Activated T-cell treated with anti-CD3 and anti-CD28 coated beads for 24 hours (primary cell): ENCODE measurements at regions not wholly inside any gene's neighbourhood (a gene's known extent, or its start where the extent isn't known, plus 50 kb on each side); places are given as distances from the start of the nearest gene placed in this dataset.
"Not testable (repeated sequence)": the region's sequence is repeated elsewhere in the genome, so short reads cannot be mapped to it uniquely, and the experiment has no call there.

Source experiments
- DNase-seq: peaks from one replicate; pipeline ENCODE4 v3.0.0-alpha.2; 2020; ENCODE audit warnings: low read depth

- no peak for DNase-seq
Observed at GRCh38 chr1:5686925-5687706, 305.1 kb downstream of the NPHP4 start.

GRCh38 chr1:5686195-5686594, 306.0 kb downstream of the NPHP4 start:
- no peak for DNase-seq

DNA sequence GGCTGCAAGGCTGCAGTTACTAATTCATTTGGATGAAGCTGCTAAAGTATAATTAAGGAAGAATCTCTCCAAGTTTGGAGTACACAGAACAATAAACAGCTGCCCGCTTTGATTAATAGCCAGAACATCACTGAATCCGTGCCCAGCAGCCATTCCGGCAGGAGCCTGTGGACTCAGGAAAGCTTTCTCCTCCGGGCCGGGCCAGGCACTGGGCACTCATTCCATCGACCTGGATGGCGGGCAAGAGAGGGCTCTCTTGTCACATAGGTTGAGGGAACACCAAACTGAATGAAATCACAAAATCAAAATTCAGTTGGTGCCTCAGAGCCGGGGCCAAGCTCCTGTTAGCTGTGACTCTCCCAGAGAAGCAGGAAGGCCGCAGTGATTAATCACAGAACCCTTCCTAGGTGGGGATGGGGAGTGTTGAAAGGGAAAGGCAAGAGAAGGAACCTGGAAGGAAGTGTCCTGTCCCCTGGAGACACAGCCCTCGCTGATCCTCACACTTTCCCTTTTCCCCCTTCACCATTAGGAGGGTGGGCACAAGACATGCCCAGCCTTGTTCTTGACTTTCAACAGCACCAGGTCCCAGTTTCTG, 306.7 kb downstream of the NPHP4 start:
- DNase-seq: no peak

DNA sequence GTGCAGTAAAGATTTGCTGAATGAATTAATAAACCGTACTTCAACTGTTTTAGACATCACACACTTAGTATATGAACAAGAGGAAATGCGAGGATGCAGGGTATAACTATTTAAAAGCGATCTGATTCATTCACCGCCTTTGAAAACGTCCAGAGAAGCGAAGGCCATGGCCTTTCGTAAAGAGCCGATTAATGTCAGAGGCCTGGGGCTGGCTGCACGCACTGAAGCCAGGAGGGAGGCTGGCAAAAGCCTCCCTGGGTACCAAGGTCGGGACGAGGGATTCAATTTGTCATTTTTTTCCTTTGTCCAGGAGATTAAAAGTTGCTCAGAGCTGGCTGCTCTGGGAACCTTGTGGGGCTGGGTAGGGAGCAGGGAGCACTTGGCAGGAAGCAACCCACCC, 307.4 kb downstream of the NPHP4 start:
- DNase-seq: no peak

- DNase-seq: no peak
Observed at GRCh38 chr1:5683446-5683845, 308.8 kb downstream of the NPHP4 start.

DNA sequence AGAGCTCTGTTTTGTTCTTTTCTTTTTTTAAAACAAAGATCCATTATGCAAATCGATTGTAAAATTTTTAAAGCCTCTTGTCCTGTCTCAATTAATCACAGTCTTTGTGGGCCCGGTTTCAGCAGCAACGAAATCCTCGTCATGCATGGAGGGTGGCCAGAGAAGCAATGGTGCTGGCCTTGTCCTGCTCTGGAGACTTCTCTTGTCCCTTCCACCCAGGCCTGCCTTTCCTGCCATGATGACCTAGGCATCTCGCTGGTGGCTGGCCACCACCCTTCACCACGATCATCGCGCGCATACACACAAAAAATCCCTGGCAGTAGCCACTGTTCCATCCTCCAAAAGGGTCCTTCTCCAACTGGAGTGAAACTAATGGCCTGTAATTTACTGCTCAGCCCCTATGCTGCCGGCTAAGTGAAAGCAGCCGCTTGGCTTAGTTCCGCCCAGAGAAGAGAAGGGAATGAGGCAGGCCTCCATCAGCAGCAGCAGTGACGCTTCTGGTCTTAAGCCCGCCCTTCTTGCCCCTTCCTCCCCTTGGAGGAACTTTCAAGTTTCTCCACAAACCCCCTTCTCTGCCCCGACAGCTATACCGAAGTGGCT, 309.5 kb downstream of the NPHP4 start:
- no peak for DNase-seq

DNA sequence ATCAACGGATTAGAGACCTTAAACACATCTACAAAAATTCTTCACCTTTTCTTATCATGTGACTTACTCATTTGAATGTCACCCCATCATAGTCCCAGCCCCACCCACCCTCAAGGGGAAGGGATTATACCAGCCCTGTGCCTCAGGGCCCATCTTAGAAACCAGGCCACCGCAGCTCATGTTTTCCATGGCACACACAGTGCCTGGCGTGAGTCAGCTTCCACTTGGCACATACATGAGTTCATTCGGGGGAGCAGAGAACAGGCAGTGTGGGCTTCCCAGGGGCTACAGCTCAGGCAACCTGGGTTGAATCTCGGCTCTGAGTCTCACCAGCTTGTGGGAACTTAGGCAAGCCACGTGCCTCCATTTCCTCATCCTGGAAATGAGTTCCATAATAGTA, 310.6 kb downstream of the NPHP4 start:
- no peak for DNase-seq

DNA sequence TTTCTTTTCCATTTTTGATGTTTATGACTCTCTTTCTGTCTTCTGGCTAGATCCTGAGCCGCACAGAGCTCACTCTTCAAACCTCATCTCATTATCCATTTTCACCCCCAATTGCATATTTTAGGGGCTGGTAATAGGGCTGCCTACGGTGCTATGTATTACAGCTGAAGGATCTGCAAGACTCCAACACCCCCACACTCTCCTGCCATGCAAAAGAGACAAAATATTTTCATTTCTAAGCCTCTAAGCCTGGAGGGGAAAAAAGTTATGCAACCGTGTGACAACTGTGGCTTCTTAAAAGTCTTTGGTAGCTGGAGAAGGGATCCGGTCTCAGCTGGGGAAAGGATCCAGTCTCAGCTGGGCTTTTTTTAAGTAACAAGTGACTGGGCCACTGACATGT, 311.6 kb downstream of the NPHP4 start:
- DNase-seq: no peak

GRCh38 chr1:5678759-5679158, 313.5 kb downstream of the NPHP4 start:
- no peak for DNase-seq

- not testable (repeated sequence) for DNase-seq
Observed at GRCh38 chr1:5672355-5672754, 319.9 kb downstream of the NPHP4 start.

DNA sequence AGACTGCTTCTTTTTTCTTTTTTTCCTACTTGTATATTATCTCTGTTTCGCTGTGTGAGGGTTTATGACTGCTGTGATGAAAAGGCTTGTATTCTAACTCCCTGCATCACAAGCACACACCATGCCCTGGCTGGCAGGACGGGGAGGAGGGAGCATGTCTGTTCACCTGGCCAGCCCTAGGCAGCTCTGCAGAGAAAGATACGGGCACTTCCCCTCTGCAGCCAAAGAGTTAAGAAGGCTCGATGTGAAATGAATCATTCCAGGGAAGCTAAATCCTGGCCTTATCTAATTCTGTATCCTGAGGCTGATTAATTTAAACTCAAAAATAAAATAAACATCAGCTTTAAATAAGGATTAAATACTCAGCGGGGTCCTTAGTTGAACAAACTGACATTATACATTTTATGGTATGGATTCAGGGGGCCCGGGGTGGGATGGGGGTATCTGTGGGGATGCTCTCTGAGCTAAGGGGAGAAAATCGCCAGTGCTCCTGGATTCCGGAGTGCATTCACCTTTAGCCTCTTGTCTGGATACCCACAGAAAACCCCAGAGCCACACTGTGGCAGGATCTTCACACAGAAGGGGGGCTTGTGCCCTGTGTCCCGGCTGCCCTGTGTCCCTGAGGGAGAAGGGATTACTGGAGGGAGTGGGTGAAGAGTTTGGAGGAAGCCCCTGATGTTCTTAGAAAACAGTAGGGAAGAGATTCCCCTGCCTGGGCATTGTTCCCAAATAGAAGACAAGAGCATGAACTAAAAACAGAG, 321.5 kb downstream of the NPHP4 start:
- no peak for DNase-seq

GRCh38 chr1:5667513-5668325, 324.5 kb downstream of the NPHP4 start:
- DNase-seq: no peak

DNA sequence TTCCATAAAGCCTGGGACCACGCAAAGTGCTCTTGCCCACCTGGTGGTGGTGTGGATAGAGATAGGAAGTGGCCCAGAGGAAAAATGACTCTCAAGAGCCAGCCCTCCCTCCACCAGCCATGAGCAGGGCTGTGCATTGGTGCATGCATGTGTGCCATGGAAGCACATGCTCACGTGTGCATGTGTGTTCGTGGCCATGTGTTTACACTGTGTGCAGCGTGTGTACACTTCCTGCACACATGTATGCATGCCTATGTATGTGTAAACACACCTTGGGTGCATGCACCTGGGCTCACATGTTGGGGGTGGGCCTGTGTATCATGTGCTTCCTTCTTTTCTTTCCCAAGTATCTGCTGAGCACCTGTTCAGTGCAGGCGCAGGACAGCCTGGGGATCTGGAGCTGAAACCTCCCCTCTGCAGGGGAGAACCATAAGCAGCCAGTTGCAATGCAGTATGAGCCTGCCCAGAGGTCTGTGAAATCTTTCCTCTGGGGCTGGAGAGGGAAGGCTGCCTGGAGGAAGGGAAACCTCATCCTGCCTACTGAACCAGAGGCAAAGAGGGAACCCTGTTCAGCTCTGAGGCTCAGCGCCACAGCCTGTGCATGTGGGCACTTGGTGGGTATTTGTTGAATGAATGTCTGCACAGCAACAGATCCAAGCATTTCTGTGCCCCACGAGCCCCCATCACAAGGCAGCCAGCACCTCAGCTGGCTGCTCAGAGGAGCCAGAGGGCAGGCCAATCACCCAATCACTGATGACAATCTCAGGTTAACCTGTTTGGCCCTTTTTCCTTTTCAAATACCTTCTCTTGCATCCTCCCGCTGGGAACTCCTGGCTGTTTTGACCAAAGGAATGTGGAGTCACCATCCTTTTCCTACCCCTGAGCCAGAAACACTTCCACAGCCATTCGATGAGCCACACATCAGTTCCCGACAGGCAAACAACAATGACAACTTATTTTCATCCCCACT, 327.0 kb downstream of the NPHP4 start:
- no peak for DNase-seq

DNA sequence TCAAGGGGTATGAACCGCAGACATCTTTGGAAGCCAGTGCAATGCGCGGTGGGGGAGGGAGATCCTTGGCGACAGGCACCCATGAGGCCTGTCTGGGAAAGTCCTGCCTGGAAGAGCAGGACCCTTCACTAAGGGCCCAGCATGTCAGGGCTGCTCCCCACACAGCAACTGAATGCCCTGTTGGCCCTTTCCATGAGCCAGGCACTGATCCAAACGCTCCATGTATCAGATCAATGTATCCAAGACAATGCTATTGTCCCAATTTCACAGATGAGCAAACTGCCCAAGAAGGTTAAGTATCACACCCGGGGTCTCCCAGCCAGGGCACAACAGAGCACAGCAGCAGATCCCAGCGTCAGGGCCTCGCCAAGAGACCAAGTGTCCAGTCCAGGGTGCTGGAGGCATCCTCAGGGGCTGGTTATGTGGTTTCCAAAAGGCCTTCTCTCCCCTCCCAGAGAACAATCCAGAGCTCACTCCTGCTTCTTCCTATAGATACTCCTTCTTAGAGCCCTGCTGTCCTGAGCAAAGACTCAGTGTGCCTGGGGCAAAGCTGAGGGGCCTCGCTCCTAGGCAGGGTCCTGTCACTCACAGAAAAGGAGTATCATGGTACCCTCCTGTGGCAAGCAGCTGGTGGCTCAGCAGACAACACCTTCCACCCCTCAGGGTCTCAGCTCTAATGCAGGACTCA, 328.0 kb downstream of the NPHP4 start:
- no peak for DNase-seq

DNA sequence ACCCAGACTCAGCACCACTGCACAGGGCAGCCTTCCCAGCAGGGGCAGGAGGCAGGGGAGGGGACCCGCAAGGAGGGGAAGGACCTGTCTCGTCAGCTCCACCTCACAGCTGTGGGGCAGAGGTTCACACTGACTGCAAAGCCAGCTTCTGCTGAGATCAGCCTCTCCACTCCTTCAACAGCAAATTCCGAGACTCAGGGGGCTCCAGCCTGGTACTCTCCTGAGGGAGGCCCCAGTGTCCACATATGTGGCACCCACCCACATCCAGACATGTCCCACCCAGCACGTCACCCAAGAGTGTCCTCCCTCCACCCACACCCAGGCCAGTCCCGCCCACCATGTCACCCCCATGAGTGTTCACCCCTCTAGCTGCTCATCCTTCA, 329.5 kb downstream of the NPHP4 start:
- DNase-seq: no peak

GRCh38 chr1:5662086-5662743, 330.0 kb downstream of the NPHP4 start:
- DNase-seq: no peak

GRCh38 chr1:5661196-5662085, 330.8 kb downstream of the NPHP4 start:
- DNase-seq: no peak

GRCh38 chr1:5660141-5660935, 331.9 kb downstream of the NPHP4 start:
- DNase-seq: no peak
